Brain microvascular endothelial cell (primary cell): ENCODE measurements at regions not wholly inside any gene's neighbourhood (a gene's known extent, or its start where the extent isn't known, plus 50 kb on each side); places are given as distances from the start of the nearest gene placed in this dataset.

Source experiments
- DNase-seq: peaks from one replicate; pipeline ENCODE4 v3.0.0-alpha.2; 2020
- H3K27ac ChIP-seq: fragments of 250-450 bp; sonication (Bioruptor Pico); 2 replicates; pipeline ENCODE4 v1.5.1; 2020; ENCODE audit warnings: mild to moderate bottlenecking, moderate library complexity
- H3K27me3 ChIP-seq: fragments of 250-450 bp; sonication (Bioruptor Pico); replicated peaks from 2 replicates; pipeline ENCODE4 v1.5.1; 2020; ENCODE audit warnings: mild to moderate bottlenecking
- H3K36me3 ChIP-seq: fragments of 250-450 bp; sonication (Bioruptor Pico); replicated peaks from 2 replicates; pipeline ENCODE4 v1.5.1; 2020; ENCODE audit warnings: mild to moderate bottlenecking
- H3K4me3 ChIP-seq: 2 replicates; pipeline ENCODE4 v1.5.1; 2011; ENCODE audit warnings: low read depth, mild to moderate bottlenecking, control low read depth, low read length, moderate library complexity
- CTCF ChIP-seq: IDR thresholded peaks from 2 replicates; pipeline ENCODE4 v1.5.1; 2011; ENCODE audit warnings: low read depth, mild to moderate bottlenecking, moderate library complexity, low read length, control low read depth, inconsistent platforms; ENCODE audit errors: missing control alignments
- in situ Hi-C: cut with HindIII; loops from 2 replicates; pipeline ENCODE4 v1.10.0; 2017; ENCODE audit warnings: low sequenced_read_pairs, low pct_ligation_motif_present

DNA sequence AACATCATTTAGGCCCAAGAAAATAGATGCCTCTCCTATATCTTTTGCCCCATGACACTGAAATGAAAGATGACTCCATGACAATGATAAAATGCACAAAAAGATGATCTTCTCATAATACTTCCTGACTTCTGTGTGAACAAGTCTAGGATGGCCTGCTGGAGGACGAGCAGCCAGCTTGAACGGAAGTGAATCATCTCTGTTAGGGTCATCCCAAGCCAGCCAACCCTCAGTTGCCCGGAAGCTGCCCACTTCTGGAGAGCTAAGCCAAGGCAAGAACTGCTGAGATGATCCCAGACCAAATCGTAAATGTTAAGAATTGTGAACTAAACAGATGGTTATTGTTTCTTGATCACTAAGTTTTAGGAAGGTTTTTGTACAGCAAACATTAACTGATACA, 249.7 kb upstream of the HS3ST5 start:
- Histone ChIP-seq H3K4me3 (no peak overlapping the region), H3K27ac (no peak overlapping the region), H3K36me3 (no peaks in the 10 kb centered on the region), H3K27me3 (no peaks in the 10 kb centered on the region)
- in situ Hi-C loops = no loop called here
- TF ChIP-seq CTCF = no peak
- no peak for DNase-seq

GRCh38 chr6:114588726-114589125, 245.9 kb upstream of the HS3ST5 start:
- no peak for DNase-seq
- Histone ChIP-seq H3K36me3 (no peaks in the 10 kb centered on the region), H3K4me3 (no peak overlapping the region), H3K27ac (no peak overlapping the region), H3K27me3 (no peaks in the 10 kb centered on the region)
- in situ Hi-C loops = no loop called here
- TF ChIP-seq CTCF = no peak

DNA sequence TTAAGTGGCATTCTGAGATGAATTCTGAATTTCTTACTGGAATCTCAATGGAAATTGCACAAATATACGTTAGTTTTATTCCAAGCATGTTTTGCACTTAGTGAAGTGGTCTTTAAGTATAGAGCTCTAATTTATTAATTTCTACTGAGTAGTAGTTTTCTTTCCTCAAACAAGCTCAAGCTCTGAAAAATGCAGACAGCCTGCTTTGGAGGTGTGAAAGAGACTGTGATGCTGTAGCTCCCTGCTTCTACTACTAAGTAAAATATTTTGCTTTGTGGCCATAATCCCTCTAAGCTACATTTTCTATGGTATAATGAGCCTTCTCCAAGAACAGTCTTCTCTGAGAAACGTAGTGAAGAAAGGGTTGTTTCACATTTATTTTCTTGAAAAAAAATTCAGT, 243.5 kb upstream of the HS3ST5 start:
- TF ChIP-seq CTCF = no peak

DNA sequence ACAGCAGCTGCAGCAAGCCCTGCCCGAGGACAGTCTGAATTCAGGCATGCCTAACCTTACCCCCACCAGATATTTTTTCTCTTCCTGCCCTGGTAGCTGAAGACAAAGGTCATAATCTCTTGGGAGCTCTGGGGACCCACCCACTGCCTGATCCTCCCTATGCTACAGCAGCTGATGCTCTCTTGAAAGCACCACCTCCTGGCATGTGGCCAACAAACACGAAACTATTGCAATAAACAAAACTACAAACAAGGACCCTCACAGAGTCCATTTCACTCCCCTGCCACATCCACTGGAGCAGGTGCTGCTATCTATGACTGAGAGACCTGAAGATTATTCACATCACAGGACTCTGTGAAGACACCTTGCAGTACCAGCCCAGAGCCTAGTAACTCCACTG, 238.5 kb upstream of the HS3ST5 start:
- no peaks in the 10 kb centered on the region for H3K36me3 ChIP-seq
- no peak overlapping the region for H3K27ac ChIP-seq
- DNase-seq = no peak
- in situ Hi-C loops = no loop called here
- H3K4me3 ChIP-seq = no peak overlapping the region
- TF ChIP-seq CTCF = no peak
- H3K27me3 ChIP-seq = no peaks in the 10 kb centered on the region

More for the DNA sequence above, 243.5 kb upstream of the HS3ST5 start:
- H3K4me3 ChIP-seq = no peak overlapping the region
- H3K27me3 ChIP-seq = no peaks in the 10 kb centered on the region
- in situ Hi-C loops = no loop called here
- H3K36me3 ChIP-seq = no peaks in the 10 kb centered on the region
- no peak overlapping the region for H3K27ac ChIP-seq
- DNase-seq = no peak

- in situ Hi-C loops = no loop called here
- TF ChIP-seq CTCF = no peak
- H3K4me3 ChIP-seq = no peak overlapping the region
- DNase-seq = no peak
- no peaks in the 10 kb centered on the region for H3K36me3 ChIP-seq
- H3K27ac ChIP-seq = no peak overlapping the region
- no peaks in the 10 kb centered on the region for H3K27me3 ChIP-seq
Measured at GRCh38 chr6:114580882-114581281, 238.1 kb upstream of the HS3ST5 start.

DNA sequence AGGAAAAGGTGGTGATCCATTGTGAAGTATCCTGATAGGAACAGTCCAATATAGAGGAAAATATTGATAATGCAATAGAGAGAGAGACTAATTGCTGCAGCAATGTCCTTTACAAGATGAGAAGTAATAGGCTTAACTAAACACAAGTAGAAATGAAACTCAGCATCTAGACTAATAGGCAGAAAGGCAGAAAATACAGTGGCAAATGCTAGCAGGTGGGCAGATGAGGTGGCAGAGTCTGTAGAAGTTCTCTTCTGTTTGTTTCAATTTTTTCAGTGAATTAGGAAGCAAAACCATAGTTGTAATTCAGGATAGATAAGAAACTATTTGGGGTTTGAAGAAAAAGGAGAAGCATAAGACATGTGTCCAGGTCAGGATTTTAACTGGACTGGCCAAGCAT, 236.7 kb upstream of the HS3ST5 start:
- Histone ChIP-seq H3K36me3 (no peaks in the 10 kb centered on the region), H3K27ac (no peak overlapping the region), H3K27me3 (no peaks in the 10 kb centered on the region), H3K4me3 (no peak overlapping the region)
- no peak for DNase-seq
- in situ Hi-C loops = no loop called here
- no peak for TF ChIP-seq CTCF
